ENCODE measurements at regions not wholly inside any gene's neighbourhood (a gene's known extent, or its start where the extent isn't known, plus 50 kb on each side); places are given as distances from the start of the nearest gene placed in this dataset.
"Not testable (repeated sequence)": the region's sequence is repeated elsewhere in the genome, so short reads cannot be mapped to it uniquely, and the experiment has no call there.

DNA sequence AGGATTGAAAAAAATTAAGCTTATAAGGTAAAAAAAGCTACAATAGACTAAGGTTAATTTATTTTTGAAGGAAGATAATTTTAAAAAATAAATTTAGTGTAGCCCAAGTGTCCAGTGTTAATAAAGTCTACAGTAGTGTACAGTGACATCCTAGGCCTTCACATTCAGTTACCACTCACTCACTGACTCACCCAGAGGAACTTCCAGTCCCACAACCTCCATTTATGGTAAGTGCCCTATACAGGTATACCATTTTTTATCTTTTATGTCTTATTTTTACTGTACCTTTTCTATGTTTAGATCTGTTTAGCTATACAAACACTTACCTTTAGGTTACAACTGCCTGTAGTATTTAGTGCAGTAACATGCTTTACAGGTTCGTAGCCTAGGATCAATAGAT lies 79.8 kb upstream of the ZNF462 start:
- DNase-seq (ENCODE audit: low read depth): no peak
- H3K4me3 ChIP-seq (ENCODE audit: low read depth, low read length): no peak overlapping the region
- TF ChIP-seq CTCF (IDR thresholded peaks at IDR 0.05; ENCODE audit: control insufficient read depth, extremely low read depth, insufficient read depth): no peak

DNA sequence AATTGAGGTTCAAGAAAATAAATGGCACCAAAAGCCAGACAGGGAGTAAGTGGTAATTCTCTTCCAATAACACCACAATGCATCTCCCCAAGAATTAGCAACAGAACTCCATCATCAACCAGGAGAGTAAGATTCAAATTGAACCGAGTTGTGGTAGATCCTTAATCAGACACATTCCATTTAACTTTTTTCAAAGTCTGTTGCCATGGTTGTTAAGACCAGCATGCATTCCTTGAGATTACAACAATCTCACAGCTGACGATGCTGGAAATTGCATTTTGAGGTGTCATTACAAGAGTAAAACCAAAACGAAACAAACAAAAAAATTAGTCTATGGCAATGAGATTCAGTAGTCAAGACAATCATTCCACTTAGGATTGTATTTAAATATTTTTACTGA lies 78.9 kb upstream of the ZNF462 start:
- no peak overlapping the region for H3K4me3 ChIP-seq (ENCODE audit: low read depth, low read length)
- TF ChIP-seq CTCF (IDR thresholded peaks at IDR 0.05; ENCODE audit: control insufficient read depth, extremely low read depth, insufficient read depth): no peak
- DNase-seq (ENCODE audit: low read depth): no peak

GRCh38 chr9:106785200-106785599 lies 77.8 kb upstream of the ZNF462 start:
- no peak for TF ChIP-seq CTCF (IDR thresholded peaks at IDR 0.05; ENCODE audit: control insufficient read depth, extremely low read depth, insufficient read depth)
- H3K4me3 ChIP-seq (ENCODE audit: low read depth, low read length): no peak overlapping the region
- DNase-seq (ENCODE audit: low read depth): no peak

- DNase-seq (ENCODE audit: low read depth); H3K4me3 ChIP-seq (ENCODE audit: low read depth, low read length): not testable (repeated sequence)
Measured at GRCh38 chr9:106788021-106788420, 74.9 kb upstream of the ZNF462 start.

DNA sequence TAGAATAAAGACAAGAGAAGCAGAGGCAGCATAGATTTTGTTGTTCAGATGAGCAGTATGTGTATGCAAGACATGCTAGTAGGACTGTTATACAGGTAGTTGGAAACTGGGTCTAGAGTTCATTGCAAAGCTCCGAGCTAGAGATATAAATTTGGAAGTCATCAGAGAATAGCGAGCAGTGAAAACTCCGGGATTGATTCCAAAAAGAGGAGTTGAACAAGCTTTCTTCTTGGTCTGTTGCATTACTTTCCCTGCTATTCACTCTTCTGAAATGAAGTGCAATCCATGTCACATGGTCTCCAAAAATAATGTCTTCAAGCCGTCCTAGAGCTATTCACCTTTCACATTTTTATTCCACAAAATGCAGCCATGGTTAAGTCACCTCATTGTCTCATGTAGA lies 67.9 kb upstream of the ZNF462 start:
- no peak for TF ChIP-seq CTCF (IDR thresholded peaks at IDR 0.05; ENCODE audit: control insufficient read depth, extremely low read depth, insufficient read depth)
- no peak overlapping the region for H3K4me3 ChIP-seq (ENCODE audit: low read depth, low read length)
- DNase-seq (ENCODE audit: low read depth): no peak

- H3K4me3 ChIP-seq (ENCODE audit: low read depth, low read length): no peak overlapping the region
- no peak for DNase-seq (ENCODE audit: low read depth)
- TF ChIP-seq CTCF (IDR thresholded peaks at IDR 0.05; ENCODE audit: control insufficient read depth, extremely low read depth, insufficient read depth): no peak
Measured at GRCh38 chr9:106796771-106797170, 66.2 kb upstream of the ZNF462 start.

GRCh38 chr9:106797299-106797698 lies 65.7 kb upstream of the ZNF462 start:
- TF ChIP-seq CTCF (IDR thresholded peaks at IDR 0.05; ENCODE audit: control insufficient read depth, extremely low read depth, insufficient read depth): no peak

More at GRCh38 chr9:106797299-106797698, 65.7 kb upstream of the ZNF462 start:
- no peak overlapping the region for H3K4me3 ChIP-seq (ENCODE audit: low read depth, low read length)
- DNase-seq (ENCODE audit: low read depth): no peak

Data from LNCaP clone FGC (cell line).